Neural crest cell (in vitro differentiated cells): ENCODE measurements at regions not wholly inside any gene's neighbourhood (a gene's known extent, or its start where the extent isn't known, plus 50 kb on each side); places are given as distances from the start of the nearest gene placed in this dataset.

Experiments
- DNase-seq: peaks from one replicate; pipeline ENCODE4 v3.0.0; 2021; ENCODE audit warnings: low read depth, mixed read lengths, low spot score
- H3K27ac Mint-ChIP-seq: one replicate; pipeline ENCODE4 v1.8.0; 2021; ENCODE audit warnings: mild to moderate bottlenecking, mixed read lengths; ENCODE audit not compliant: unreplicated experiment
- H3K27me3 Mint-ChIP-seq: 2 replicates; pipeline ENCODE4 v1.8.0; 2021; ENCODE audit warnings: low read depth, mild to moderate bottlenecking, mixed read lengths
- H3K36me3 Mint-ChIP-seq: 2 replicates; pipeline ENCODE4 v1.8.0; 2021; ENCODE audit warnings: low read depth, mild to moderate bottlenecking, mixed read lengths
- H3K4me1 Mint-ChIP-seq: 2 replicates; pipeline ENCODE4 v1.8.0; 2021; ENCODE audit warnings: mixed read lengths
- H3K4me3 Mint-ChIP-seq: one replicate; pipeline ENCODE4 v1.8.0; 2021; ENCODE audit warnings: mild to moderate bottlenecking, mixed read lengths
- H3K9me3 Mint-ChIP-seq: 2 replicates; pipeline ENCODE4 v1.8.0; 2021; ENCODE audit warnings: mixed read lengths
- TF ChIP-seq, protein P1 (sequence below): fragments of 200-600 bp; sonication (generic); conservative IDR thresholded peaks from 2 replicates; pipeline ENCODE4 v1.5.0; 2021; ENCODE audit warnings: antibody characterized with exemption, mild to moderate bottlenecking

DNA sequence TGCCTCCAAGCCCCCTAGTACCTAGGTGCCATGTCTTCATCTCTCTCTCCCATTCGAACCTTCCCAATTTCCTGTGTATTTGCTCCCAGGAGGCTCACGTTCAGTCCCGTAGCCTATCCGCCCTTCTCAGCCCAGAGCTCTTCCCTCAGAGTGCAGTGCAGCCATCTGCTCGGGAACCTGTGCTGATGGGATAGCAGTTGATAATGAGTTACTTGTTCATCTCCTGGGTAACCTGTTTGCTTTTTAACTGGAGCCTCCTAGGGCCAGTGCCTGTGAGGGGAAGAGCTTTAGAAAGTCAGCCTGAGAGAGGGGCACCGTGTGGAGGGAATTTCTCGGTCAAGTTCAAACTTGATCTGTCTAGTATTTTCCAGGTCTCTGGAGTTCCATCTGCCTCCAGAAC is 229.8 kb upstream of the IL12B start:
- H3K36me3 Mint-ChIP-seq = no peaks in the 10 kb centered on the region
- no peak for DNase-seq
- TF ChIP-seq, protein P1, sequence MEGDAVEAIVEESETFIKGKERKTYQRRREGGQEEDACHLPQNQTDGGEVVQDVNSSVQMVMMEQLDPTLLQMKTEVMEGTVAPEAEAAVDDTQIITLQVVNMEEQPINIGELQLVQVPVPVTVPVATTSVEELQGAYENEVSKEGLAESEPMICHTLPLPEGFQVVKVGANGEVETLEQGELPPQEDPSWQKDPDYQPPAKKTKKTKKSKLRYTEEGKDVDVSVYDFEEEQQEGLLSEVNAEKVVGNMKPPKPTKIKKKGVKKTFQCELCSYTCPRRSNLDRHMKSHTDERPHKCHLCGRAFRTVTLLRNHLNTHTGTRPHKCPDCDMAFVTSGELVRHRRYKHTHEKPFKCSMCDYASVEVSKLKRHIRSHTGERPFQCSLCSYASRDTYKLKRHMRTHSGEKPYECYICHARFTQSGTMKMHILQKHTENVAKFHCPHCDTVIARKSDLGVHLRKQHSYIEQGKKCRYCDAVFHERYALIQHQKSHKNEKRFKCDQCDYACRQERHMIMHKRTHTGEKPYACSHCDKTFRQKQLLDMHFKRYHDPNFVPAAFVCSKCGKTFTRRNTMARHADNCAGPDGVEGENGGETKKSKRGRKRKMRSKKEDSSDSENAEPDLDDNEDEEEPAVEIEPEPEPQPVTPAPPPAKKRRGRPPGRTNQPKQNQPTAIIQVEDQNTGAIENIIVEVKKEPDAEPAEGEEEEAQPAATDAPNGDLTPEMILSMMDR = no peak
- peaks cover 17% of the 10 kb centered on the region for H3K27me3 Mint-ChIP-seq
- no peaks in the 10 kb centered on the region for H3K9me3 Mint-ChIP-seq
- no peaks in the 10 kb centered on the region for H3K4me1 Mint-ChIP-seq
- no peak overlapping the region for H3K27ac Mint-ChIP-seq
- H3K4me3 Mint-ChIP-seq = no peak overlapping the region

DNA sequence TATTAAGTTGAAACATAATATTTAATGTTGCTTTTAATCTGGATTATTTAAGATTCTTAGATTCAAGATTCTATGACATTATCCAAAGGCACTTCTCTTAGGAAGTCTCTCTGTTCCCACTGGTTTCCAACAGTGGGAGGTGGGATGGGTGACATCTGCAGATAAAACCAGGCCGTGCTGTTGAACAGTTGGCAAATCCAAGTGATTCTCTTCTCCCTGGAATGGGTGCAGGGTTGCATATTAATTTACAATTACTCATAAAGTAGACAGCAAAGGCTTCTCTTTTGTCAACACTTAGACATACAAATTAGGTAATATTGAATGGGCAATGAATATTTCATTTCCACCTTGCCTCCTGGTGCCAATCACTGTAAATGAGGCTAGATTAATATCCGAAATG is 233.7 kb upstream of the IL12B start:
- no peak overlapping the region for H3K4me3 Mint-ChIP-seq

DNA sequence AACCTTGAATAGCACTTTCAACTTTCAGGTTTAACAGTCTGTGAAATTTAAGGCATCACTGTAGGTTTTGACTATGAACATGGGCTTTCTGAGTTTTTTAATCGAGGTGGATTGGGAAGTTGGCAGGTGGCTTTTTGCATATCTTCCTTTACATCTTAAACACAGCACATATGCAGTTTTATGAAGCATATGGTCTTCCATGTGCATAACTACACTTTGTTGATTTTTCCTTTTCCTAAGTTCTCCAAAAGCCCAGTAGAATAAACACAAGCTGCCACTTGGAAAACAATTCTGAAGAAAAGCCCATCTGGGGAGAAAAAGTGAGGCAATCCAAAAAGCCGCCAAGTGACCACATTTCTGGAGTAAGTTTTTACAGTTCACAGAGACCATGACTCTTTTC is 236.5 kb upstream of the IL12B start:
- no peak overlapping the region for H3K4me3 Mint-ChIP-seq
- TF ChIP-seq, protein P1 = no peak
- no peak overlapping the region for H3K27ac Mint-ChIP-seq
- H3K9me3 Mint-ChIP-seq = no peaks in the 10 kb centered on the region
- H3K27me3 Mint-ChIP-seq = peaks cover 1% of the 10 kb centered on the region
- no peaks in the 10 kb centered on the region for H3K4me1 Mint-ChIP-seq
- DNase-seq = no peak
- no peaks in the 10 kb centered on the region for H3K36me3 Mint-ChIP-seq

More for the DNA sequence above, 233.7 kb upstream of the IL12B start:
- Mint-ChIP-seq H3K27ac (no peak overlapping the region), H3K36me3 (no peaks in the 10 kb centered on the region), H3K4me1 (no peaks in the 10 kb centered on the region), H3K9me3 (no peaks in the 10 kb centered on the region), H3K27me3 (peaks cover 16% of the 10 kb centered on the region)
- DNase-seq = no peak
- TF ChIP-seq, protein P1 = no peak

DNA sequence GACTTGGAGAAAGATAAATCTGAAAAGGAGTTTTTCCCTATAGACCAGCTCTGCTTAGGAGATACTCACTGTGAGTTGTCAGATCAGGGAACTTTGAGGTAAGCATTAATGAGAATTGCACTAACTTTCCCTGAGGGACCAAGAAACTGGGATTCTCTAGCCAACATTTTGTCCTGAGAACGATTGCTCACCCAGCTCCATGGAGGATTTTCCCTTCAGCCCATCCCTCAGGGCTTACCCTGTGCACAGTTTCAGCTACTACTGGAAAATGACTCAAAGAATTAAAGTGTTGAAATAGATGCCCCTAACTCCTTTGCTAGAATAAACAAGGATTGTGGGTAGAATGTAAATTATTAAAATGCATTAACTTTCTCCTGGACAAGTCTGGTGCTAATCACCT is 237.2 kb upstream of the IL12B start:
- H3K4me3 Mint-ChIP-seq = no peak overlapping the region
- H3K4me1 Mint-ChIP-seq = no peaks in the 10 kb centered on the region
- no peak for DNase-seq
- H3K9me3 Mint-ChIP-seq = no peaks in the 10 kb centered on the region
- no peaks in the 10 kb centered on the region for H3K36me3 Mint-ChIP-seq
- H3K27me3 Mint-ChIP-seq = no peaks in the 10 kb centered on the region
- H3K27ac Mint-ChIP-seq = no peak overlapping the region
- TF ChIP-seq, protein P1 = no peak

DNA sequence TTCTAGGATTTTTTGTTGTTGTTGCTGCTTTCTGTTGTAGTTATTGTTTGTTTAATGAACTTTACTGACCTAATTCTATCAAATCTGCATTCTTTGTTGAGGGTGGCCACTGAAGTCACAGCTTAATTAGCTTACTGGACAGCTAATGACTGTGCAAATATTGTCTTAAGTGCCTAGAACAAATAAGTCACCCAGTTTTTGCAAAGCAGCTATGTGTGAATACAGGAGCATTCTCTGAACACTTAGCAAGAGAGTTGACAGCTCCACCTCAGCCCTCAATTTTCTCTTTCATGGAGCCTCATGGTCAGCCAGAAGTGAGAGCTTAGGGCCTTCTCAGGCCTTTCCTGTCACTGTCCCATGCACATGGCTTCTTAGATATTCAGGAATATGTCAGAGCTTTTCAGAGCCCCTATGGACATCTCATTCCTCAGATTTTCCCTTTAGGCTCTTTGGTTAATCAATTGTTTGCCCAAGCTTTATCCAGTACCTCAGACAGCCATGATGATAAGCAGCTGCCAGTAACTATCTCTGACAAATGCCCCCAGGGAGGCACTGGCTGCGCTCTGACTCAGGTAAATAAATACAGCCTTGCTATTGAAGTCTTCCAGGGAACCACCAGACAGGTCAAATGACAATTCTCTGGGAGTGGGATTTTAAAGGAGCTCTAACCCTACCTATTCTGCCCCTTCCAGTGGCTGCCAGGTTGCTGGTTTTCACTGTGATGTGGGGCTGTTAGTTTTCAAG is 241.4 kb upstream of the IL12B start:
- H3K4me1 Mint-ChIP-seq = no peaks in the 10 kb centered on the region
- no peak overlapping the region for H3K27ac Mint-ChIP-seq
- H3K4me3 Mint-ChIP-seq = no peak overlapping the region
- TF ChIP-seq, protein P1 = no peak
- no peak for DNase-seq
- no peaks in the 10 kb centered on the region for H3K9me3 Mint-ChIP-seq
- no peaks in the 10 kb centered on the region for H3K36me3 Mint-ChIP-seq
- H3K27me3 Mint-ChIP-seq = no peaks in the 10 kb centered on the region
